Glomerular endothelial cell (primary cell): ENCODE measurements at regions not wholly inside any gene's neighbourhood (a gene's known extent, or its start where the extent isn't known, plus 50 kb on each side); places are given as distances from the start of the nearest gene placed in this dataset.
"Not testable (repeated sequence)": the region's sequence is repeated elsewhere in the genome, so short reads cannot be mapped to it uniquely, and the experiment has no call there.

Experiments
- DNase-seq: peaks from one replicate; pipeline ENCODE4 v3.0.0-alpha.2; 2011; ENCODE audit warnings: low read depth, low spot score; ENCODE audit errors: extremely low read depth

GRCh38 chr3:181971424-181971823, 259.7 kb downstream of the SOX2 start:
- DNase-seq, result no peak

- DNase-seq, result no peak
Measured at GRCh38 chr3:181974198-181974597, 262.5 kb downstream of the SOX2 start.

- DNase-seq, result no peak
Measured at GRCh38 chr3:181976526-181976925, 264.8 kb downstream of the SOX2 start.

GRCh38 chr3:181985386-181985785, 273.7 kb downstream of the SOX2 start:
- no peak for DNase-seq

- DNase-seq, result no peak
Measured at GRCh38 chr3:181987736-181988135, 276.0 kb downstream of the SOX2 start.

- no peak for DNase-seq
Measured at GRCh38 chr3:181998828-181999227, 287.1 kb downstream of the SOX2 start.

- DNase-seq, result no peak
Measured at GRCh38 chr3:181999314-181999713, 287.6 kb downstream of the SOX2 start.

GRCh38 chr3:182000447-182000846, 288.7 kb downstream of the SOX2 start:
- DNase-seq, result no peak

- DNase-seq, result no peak
Measured at GRCh38 chr3:182005219-182005618, 293.5 kb downstream of the SOX2 start.

- DNase-seq, result no peak
Measured at GRCh38 chr3:182005701-182006100, 294.0 kb downstream of the SOX2 start.

GRCh38 chr3:182006431-182006830, 294.7 kb downstream of the SOX2 start:
- DNase-seq, result no peak

GRCh38 chr3:182007441-182007840, 295.7 kb downstream of the SOX2 start:
- no peak for DNase-seq

- DNase-seq, result no peak
Measured at GRCh38 chr3:182018361-182018760, 306.6 kb downstream of the SOX2 start.

- DNase-seq, result no peak
Measured at GRCh38 chr3:182019926-182020325, 308.2 kb downstream of the SOX2 start.

GRCh38 chr3:182023843-182024242, 312.1 kb downstream of the SOX2 start:
- DNase-seq, result no peak

GRCh38 chr3:182027366-182027765, 315.6 kb downstream of the SOX2 start:
- no peak for DNase-seq

GRCh38 chr3:182028081-182028480, 316.4 kb downstream of the SOX2 start:
- DNase-seq, result no peak

GRCh38 chr3:182034231-182034630, 322.5 kb downstream of the SOX2 start:
- not testable (repeated sequence) for DNase-seq

GRCh38 chr3:182035324-182035723, 323.6 kb downstream of the SOX2 start:
- DNase-seq, result no peak

- DNase-seq, result no peak
Measured at GRCh38 chr3:182036382-182036781, 324.7 kb downstream of the SOX2 start.

- DNase-seq, result no peak
Measured at GRCh38 chr3:182041668-182042291, 330.1 kb downstream of the SOX2 start.

GRCh38 chr3:182045736-182046135, 334.0 kb downstream of the SOX2 start:
- DNase-seq, result no peak

GRCh38 chr3:182046166-182046764, 334.5 kb downstream of the SOX2 start:
- no peak for DNase-seq
